HUES6 (cell line): ENCODE measurements at regions not wholly inside any gene's neighbourhood (a gene's known extent, or its start where the extent isn't known, plus 50 kb on each side); places are given as distances from the start of the nearest gene placed in this dataset.
"Not testable (repeated sequence)": the region's sequence is repeated elsewhere in the genome, so short reads cannot be mapped to it uniquely, and the experiment has no call there.

Experiments
- H3K27ac ChIP-seq: 2 replicates; pipeline ENCODE4 v1.7.0; 2013; ENCODE audit warnings: low read depth, mild to moderate bottlenecking, low read length, inconsistent platforms
- H3K27me3 ChIP-seq: 2 replicates; pipeline ENCODE4 v1.6.1; 2013; ENCODE audit warnings: low read length; ENCODE audit not compliant: control insufficient read depth, insufficient read depth
- H3K36me3 ChIP-seq: 2 replicates; pipeline ENCODE4 v1.6.1; 2013; ENCODE audit warnings: low read length; ENCODE audit not compliant: control insufficient read depth, insufficient read depth
- H3K4me1 ChIP-seq: 2 replicates; pipeline ENCODE4 v1.6.1; 2013; ENCODE audit warnings: low read length; ENCODE audit not compliant: control insufficient read depth, insufficient read depth
- H3K4me3 ChIP-seq: 2 replicates; pipeline ENCODE4 v1.5.1; 2013; ENCODE audit warnings: low read depth, low read length
- H3K9ac ChIP-seq: one replicate; pipeline ENCODE4 v1.6.1; 2013; ENCODE audit warnings: mild to moderate bottlenecking, low read length
- H3K9me3 ChIP-seq: 2 replicates; pipeline ENCODE4 v1.6.1; 2013; ENCODE audit warnings: low read depth, low read length; ENCODE audit not compliant: control insufficient read depth, insufficient read depth

DNA sequence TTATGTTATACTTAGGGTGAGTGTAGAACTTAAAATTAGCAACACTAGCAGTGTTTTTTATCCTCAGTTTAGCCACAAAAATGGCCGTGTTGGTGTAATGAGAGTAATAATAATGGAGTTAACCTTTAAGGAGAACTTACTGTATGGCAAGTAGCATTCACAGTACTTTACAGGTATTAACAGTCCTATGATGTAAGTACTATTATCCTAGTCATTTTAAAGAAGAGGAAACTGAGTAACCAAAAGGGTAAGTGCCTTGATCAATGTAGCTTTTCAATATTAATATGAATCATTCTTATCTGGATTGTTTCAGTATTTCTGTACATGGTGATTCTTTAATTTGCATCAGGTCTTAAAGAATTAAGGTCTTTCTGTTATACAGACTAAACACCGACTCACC is 170.3 kb downstream of the CD47 start:
- Histone ChIP-seq H3K9ac (no peak overlapping the region), H3K4me1 (no peaks in the 10 kb centered on the region), H3K27me3 (no peaks in the 10 kb centered on the region), H3K4me3 (no peak overlapping the region), H3K9me3 (peaks cover 9% of the 10 kb centered on the region), H3K36me3 (no peaks in the 10 kb centered on the region), H3K27ac (no peak overlapping the region)

DNA sequence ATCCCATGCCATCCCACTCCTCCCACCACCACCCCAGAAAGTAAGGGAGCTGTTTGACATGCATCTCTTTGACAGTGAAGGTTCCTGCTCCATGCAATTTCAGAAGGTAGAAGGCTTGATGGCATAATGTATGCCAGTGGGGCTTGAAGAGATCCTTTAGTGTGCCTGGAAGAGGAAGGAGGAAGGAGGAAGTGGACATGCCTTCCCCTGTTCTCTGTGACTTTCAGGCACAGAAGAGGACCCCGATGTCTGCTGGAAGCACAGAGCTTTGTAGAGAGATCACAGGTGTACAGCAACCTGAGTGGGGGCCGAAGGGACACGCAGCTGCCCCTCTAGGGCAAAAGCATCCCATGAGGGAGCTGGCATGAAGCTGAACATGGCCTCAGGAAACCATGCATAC is 171.6 kb downstream of the CD47 start:
- H3K4me1 ChIP-seq, result no peaks in the 10 kb centered on the region
- no peaks in the 10 kb centered on the region for H3K27me3 ChIP-seq
- peaks cover 9% of the 10 kb centered on the region for H3K9me3 ChIP-seq
- H3K36me3 ChIP-seq, result no peaks in the 10 kb centered on the region
- no peak overlapping the region for H3K27ac ChIP-seq
- no peak overlapping the region for H3K4me3 ChIP-seq
- H3K9ac ChIP-seq, result no peak overlapping the region

DNA sequence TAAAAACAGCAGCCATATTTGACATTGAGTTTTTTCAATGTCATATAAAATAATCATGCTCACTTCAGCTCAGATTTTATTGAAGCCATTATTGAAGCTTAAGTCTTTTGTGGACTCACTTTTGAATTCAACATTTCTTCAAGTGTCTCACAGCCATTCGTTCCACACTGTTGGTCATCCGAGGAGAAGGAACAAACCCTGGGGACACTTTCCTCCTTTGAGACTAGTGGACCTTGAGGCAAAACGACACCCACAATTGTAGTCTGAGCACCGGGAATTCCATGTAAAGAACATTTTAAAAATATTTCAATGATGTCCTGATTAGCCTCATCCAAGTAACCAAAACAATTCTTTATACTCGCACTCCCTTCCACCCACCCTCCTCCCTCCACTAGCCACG is 174.7 kb downstream of the CD47 start:
- Histone ChIP-seq H3K36me3 (no peaks in the 10 kb centered on the region), H3K9ac (no peak overlapping the region), H3K4me1 (no peaks in the 10 kb centered on the region), H3K4me3 (no peak overlapping the region), H3K27ac (no peak overlapping the region), H3K9me3 (peaks cover 9% of the 10 kb centered on the region), H3K27me3 (no peaks in the 10 kb centered on the region)

DNA sequence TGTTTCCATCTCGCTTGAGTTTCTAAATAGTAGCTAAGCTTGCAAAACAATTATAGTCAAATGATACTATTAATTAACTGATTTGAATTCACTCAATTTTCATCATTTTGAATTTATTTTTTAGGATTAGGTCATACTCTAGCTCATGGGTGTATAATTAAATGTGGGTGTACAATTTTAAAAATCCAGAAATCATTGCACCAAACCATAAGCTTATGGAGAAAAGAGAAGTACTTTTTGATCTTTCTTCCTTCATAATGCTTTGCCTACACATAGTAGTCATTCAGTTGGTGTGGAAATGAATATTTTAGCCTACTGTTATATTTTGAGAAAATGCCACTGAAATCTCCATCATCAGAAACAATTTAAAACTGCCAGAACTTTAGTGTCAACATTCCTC is 175.1 kb downstream of the CD47 start:
- Histone ChIP-seq H3K4me1 (no peaks in the 10 kb centered on the region), H3K27me3 (no peaks in the 10 kb centered on the region), H3K4me3 (no peak overlapping the region), H3K36me3 (no peaks in the 10 kb centered on the region), H3K9me3 (peaks cover 9% of the 10 kb centered on the region), H3K27ac (no peak overlapping the region), H3K9ac (no peak overlapping the region)

DNA sequence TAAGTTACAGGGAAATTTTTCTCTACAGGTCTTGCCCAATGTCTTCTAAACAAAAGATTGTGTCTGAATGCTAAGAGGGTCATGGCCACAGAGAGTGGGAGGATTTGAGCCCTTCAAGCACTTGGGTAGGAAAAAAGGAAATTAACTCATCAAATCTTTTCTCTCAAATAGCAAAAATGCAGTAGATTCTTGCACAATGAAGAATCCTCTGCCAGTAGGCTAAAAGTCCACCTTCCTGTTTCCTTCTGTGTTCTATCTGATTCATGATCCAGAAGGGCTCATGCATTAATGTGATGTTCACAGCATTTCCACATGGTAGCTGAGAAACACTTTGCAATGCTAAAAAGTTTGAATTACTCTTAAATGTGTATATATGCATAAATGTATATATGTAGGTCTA is 177.1 kb downstream of the CD47 start:
- H3K36me3 ChIP-seq, result no peaks in the 10 kb centered on the region
- H3K27me3 ChIP-seq, result no peaks in the 10 kb centered on the region

DNA sequence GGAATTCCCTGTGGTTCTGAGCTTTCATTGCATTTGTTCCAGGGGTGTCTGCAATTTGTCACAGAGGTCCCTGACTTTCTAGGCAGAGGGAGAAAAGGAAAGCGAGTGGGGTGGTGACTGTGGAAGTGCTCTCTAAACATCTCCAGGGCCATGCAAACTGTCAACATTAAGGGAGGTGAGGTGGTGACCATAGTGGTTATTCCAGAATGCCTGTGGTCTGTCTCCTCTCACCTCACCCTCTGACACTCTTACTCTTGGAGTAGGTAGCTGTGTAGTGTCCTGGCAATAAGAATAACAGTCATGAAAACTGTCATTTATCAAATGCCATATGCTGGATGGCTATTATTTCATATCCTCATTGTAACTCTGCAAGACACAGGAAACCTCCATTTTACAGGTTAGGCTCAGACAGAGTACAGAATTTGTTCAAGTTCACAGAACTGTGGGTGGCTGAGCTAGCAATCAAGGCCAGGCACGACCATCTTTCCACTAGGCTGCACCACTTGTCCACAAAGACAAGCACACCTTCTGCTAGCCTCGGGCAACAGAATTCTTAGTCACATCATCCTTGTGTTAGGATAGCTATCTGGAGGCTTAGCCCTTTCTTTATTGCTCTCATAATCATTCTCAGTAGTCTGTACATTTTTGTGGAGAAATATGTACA is 179.4 kb downstream of the CD47 start:
- no peaks in the 10 kb centered on the region for H3K4me1 ChIP-seq
- H3K36me3 ChIP-seq, result no peaks in the 10 kb centered on the region
- H3K4me3 ChIP-seq, result no peak overlapping the region
- no peak overlapping the region for H3K27ac ChIP-seq
- no peaks in the 10 kb centered on the region for H3K9me3 ChIP-seq
- H3K9ac ChIP-seq, result no peak overlapping the region
- no peaks in the 10 kb centered on the region for H3K27me3 ChIP-seq

More for the DNA sequence above, 177.1 kb downstream of the CD47 start:
- Histone ChIP-seq H3K9me3 (peaks cover 9% of the 10 kb centered on the region), H3K9ac (no peak overlapping the region), H3K4me1 (no peaks in the 10 kb centered on the region), H3K4me3 (no peak overlapping the region), H3K27ac (no peak overlapping the region)

DNA sequence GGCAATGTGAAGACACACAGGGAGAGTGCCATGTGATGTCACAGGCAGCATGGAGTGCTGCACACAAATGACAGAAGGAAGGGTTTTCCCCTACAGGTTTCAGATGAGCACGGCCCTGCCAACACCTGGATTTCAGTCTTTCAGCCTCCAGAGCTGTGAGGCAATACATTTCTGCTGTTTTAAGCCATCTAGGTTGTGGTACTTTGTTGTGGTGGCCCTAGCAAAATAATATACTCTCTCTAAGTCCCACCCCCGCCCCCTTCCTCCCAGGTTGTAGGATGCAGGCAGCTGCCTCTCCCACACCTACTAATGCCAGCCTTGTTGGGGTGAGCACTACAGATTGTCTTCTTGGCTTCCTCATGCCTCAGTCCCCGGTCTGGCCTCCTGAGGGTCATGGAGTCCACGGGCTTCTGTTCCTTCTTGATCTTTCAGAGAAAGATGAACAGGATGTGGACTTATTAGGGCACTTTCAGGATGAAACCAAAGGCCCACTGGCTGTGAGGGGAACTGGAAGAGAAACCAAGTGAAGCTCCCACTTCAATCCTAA is 180.0 kb downstream of the CD47 start:
- no peak overlapping the region for H3K9ac ChIP-seq
- H3K4me3 ChIP-seq, result no peak overlapping the region
- no peaks in the 10 kb centered on the region for H3K27me3 ChIP-seq
- H3K36me3 ChIP-seq, result no peaks in the 10 kb centered on the region
- no peak overlapping the region for H3K27ac ChIP-seq
- no peaks in the 10 kb centered on the region for H3K9me3 ChIP-seq
- H3K4me1 ChIP-seq, result no peaks in the 10 kb centered on the region

DNA sequence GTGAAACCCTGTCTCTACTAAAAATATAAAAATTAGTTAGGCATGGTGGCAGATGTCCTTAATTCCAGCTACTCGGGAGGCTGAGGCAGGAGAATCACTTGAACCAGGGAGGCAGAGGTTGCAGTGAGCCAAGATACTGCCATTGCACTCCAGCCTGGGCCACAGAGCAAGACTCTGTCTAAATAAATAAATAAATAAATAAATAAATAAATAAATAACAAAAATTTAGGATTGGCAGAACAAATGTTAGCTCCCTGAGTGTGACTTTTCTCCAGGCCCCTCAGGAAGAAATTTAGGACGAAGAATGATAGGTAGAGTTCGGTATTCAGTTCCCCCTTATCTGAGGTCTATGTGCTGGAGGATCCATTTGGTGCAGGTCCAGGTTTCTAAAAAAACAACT is 181.2 kb downstream of the CD47 start:
- H3K36me3 ChIP-seq, H3K4me1 ChIP-seq, H3K9ac ChIP-seq, H3K27me3 ChIP-seq, H3K27ac ChIP-seq, H3K9me3 ChIP-seq, H3K4me3 ChIP-seq: not testable (repeated sequence)

DNA sequence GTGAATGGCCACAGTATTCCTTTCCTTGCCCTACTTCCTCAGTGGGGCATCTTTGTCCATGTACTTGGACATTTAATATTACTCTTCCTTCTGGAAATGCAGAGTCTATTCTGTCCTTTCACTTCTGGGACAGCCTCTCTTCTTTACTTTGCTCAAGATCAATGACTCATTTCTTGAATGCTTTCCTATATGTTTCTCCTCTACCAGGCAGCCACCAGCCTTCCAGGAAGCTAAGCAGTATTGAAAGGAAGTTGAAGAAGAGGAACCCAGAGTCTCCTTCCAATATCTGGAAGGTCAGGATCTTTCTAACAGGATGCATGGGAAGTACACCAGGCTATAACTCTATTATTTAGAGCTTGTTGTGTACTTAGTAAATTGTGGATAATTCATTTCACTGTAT is 182.8 kb downstream of the CD47 start:
- no peaks in the 10 kb centered on the region for H3K27me3 ChIP-seq
- H3K27ac ChIP-seq, result no peak overlapping the region
- H3K9ac ChIP-seq, result no peak overlapping the region
- H3K36me3 ChIP-seq, result no peaks in the 10 kb centered on the region
- no peaks in the 10 kb centered on the region for H3K9me3 ChIP-seq
- no peak overlapping the region for H3K4me3 ChIP-seq
- no peaks in the 10 kb centered on the region for H3K4me1 ChIP-seq

DNA sequence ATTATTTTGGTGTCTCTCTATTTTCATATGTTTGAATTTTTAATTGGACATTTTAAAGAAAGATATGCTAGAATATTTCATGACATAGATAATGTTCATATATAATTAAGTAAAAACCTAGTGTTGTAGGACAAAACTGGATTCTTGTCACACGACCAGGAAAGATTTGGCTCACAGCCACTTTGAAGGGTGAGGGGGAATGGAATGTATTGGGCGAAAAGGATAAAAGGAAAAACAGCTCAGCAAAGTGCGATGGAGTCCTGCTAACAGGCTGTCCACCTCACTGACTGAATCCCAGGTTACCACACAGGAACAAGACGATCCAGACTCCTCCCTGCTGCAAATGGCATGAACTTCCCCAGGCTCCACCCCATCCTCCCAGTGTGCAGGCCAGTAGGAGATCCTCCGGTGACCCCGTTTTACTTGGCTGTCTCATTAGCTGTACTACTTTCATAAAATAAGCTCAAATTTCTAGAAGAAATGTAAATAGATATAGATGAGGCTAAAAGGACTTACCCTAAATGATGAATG is 186.2 kb downstream of the CD47 start:
- no peaks in the 10 kb centered on the region for H3K36me3 ChIP-seq
- no peaks in the 10 kb centered on the region for H3K27me3 ChIP-seq
- H3K27ac ChIP-seq, result no peak overlapping the region
- H3K9ac ChIP-seq, result no peak overlapping the region
- H3K9me3 ChIP-seq, result no peaks in the 10 kb centered on the region
- H3K4me1 ChIP-seq, result no peaks in the 10 kb centered on the region
- no peak overlapping the region for H3K4me3 ChIP-seq

DNA sequence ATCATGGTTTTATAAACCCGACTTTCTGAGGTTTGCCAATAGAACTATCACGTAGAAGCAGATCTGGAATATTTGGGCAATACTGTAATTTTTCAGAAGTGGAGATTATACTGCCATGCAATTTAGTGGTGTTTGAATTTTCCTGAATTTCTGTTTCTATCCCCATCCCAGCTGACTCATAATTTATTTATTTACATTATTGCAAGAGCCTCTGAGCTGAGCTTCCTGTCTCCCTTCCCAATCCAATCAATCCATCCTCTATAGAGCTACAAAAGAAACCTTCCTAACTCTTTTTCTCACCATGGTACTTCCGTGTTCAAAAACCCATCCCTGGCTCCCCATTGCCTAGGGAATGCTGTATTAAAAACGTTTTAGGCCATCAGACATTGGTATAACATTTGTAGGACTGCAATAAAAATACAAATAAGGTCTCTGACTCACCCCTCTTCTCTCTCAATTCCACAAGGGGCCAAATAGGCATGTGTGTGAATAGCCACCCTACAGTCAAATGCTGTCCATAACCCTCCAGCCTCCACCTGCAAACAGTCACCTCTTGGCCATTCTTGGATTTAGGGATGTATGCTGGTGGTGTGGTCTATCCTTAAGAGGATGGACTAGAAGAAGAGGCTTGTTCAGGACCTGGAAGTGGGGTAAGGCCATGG is 190.7 kb downstream of the CD47 start:
- Histone ChIP-seq H3K27ac (no peak overlapping the region), H3K9me3 (no peaks in the 10 kb centered on the region), H3K27me3 (no peaks in the 10 kb centered on the region), H3K4me1 (no peaks in the 10 kb centered on the region), H3K9ac (no peak overlapping the region), H3K36me3 (no peaks in the 10 kb centered on the region), H3K4me3 (no peak overlapping the region)
